ENCODE measurements at regions not wholly inside any gene's neighbourhood (a gene's known extent, or its start where the extent isn't known, plus 50 kb on each side); places are given as distances from the start of the nearest gene placed in this dataset.

GRCh38 chr2:60075048-60075447 is 478.4 kb downstream of the BCL11A start:
- H3K36me3 Mint-ChIP-seq = no peaks in the 10 kb centered on the region
- no peak overlapping the region for H3K27ac Mint-ChIP-seq
- no peak overlapping the region for H3K4me3 Mint-ChIP-seq
- DNase-seq (ENCODE audit: low spot score in 2 of 2) = no peak
- H3K4me1 Mint-ChIP-seq = no peaks in the 10 kb centered on the region
- ATAC-seq = no peak
- H3K9me3 Mint-ChIP-seq = peaks cover 7% of the 10 kb centered on the region

- H3K36me3 Mint-ChIP-seq = no peaks in the 10 kb centered on the region
- H3K9me3 Mint-ChIP-seq = peaks cover 7% of the 10 kb centered on the region
- no peak overlapping the region for H3K27ac Mint-ChIP-seq
- no peak overlapping the region for H3K4me3 Mint-ChIP-seq
- DNase-seq (ENCODE audit: low spot score in 2 of 2) (no peak), ATAC-seq (no peak)
- no peaks in the 10 kb centered on the region for H3K4me1 Mint-ChIP-seq
Measured at GRCh38 chr2:60073201-60073600, 480.3 kb downstream of the BCL11A start.

GRCh38 chr2:60072609-60073008 is 480.8 kb downstream of the BCL11A start:
- Mint-ChIP-seq H3K36me3 (no peaks in the 10 kb centered on the region), H3K27ac (no peak overlapping the region), H3K4me3 (no peak overlapping the region), H3K9me3 (peaks cover 7% of the 10 kb centered on the region), H3K4me1 (no peaks in the 10 kb centered on the region)
- ATAC-seq (no peak), DNase-seq (ENCODE audit: low spot score in 2 of 2) (no peak)

- Mint-ChIP-seq H3K9me3 (peaks cover 7% of the 10 kb centered on the region), H3K4me3 (no peak overlapping the region), H3K36me3 (no peaks in the 10 kb centered on the region), H3K4me1 (no peaks in the 10 kb centered on the region), H3K27ac (no peak overlapping the region)
- no peak for DNase-seq (ENCODE audit: low spot score in 2 of 2)
- ATAC-seq = no peak
Measured at GRCh38 chr2:60071490-60071831, 482.0 kb downstream of the BCL11A start.

- Mint-ChIP-seq H3K27ac (no peak overlapping the region), H3K4me3 (no peak overlapping the region), H3K4me1 (no peaks in the 10 kb centered on the region), H3K9me3 (peaks cover 7% of the 10 kb centered on the region), H3K36me3 (no peaks in the 10 kb centered on the region)
- ATAC-seq = no peak
- DNase-seq (ENCODE audit: low spot score in 2 of 2) = no peak
Measured at GRCh38 chr2:60070736-60071489, 482.5 kb downstream of the BCL11A start.

GRCh38 chr2:60070196-60070595 is 483.3 kb downstream of the BCL11A start:
- Mint-ChIP-seq H3K27ac (no peak overlapping the region), H3K9me3 (peaks cover 3% of the 10 kb centered on the region), H3K4me3 (no peak overlapping the region), H3K36me3 (no peaks in the 10 kb centered on the region), H3K4me1 (no peaks in the 10 kb centered on the region)
- DNase-seq (ENCODE audit: low spot score in 2 of 2) = no peak
- ATAC-seq = no peak

- Mint-ChIP-seq H3K9me3 (no peaks in the 10 kb centered on the region), H3K4me1 (no peaks in the 10 kb centered on the region), H3K27ac (no peak overlapping the region), H3K36me3 (no peaks in the 10 kb centered on the region), H3K4me3 (no peak overlapping the region)
- DNase-seq (ENCODE audit: low spot score in 2 of 2) = no peak
- no peak for ATAC-seq
Measured at GRCh38 chr2:60068755-60069154, 484.7 kb downstream of the BCL11A start.

GRCh38 chr2:60067006-60067405 is 486.4 kb downstream of the BCL11A start:
- no peak for DNase-seq (ENCODE audit: low spot score in 2 of 2)

GRCh38 chr2:60066096-60066839 is 487.2 kb downstream of the BCL11A start:
- no peaks in the 10 kb centered on the region for H3K36me3 Mint-ChIP-seq
- ATAC-seq (no peak), DNase-seq (ENCODE audit: low spot score in 2 of 2) (no peak)
- H3K4me1 Mint-ChIP-seq = no peaks in the 10 kb centered on the region
- no peak overlapping the region for H3K27ac Mint-ChIP-seq
- H3K4me3 Mint-ChIP-seq = no peak overlapping the region
- H3K9me3 Mint-ChIP-seq = no peaks in the 10 kb centered on the region

More at GRCh38 chr2:60067006-60067405, 486.4 kb downstream of the BCL11A start:
- no peaks in the 10 kb centered on the region for H3K4me1 Mint-ChIP-seq
- H3K36me3 Mint-ChIP-seq = no peaks in the 10 kb centered on the region
- no peak for ATAC-seq
- H3K4me3 Mint-ChIP-seq = no peak overlapping the region
- H3K9me3 Mint-ChIP-seq = no peaks in the 10 kb centered on the region
- H3K27ac Mint-ChIP-seq = no peak overlapping the region

- no peaks in the 10 kb centered on the region for H3K9me3 Mint-ChIP-seq
- H3K4me3 Mint-ChIP-seq = no peak overlapping the region
- no peaks in the 10 kb centered on the region for H3K4me1 Mint-ChIP-seq
- no peak overlapping the region for H3K27ac Mint-ChIP-seq
- no peaks in the 10 kb centered on the region for H3K36me3 Mint-ChIP-seq
- ATAC-seq (no peak), DNase-seq (ENCODE audit: low spot score in 2 of 2) (no peak)
Measured at GRCh38 chr2:60064687-60065389, 488.6 kb downstream of the BCL11A start.

- no peaks in the 10 kb centered on the region for H3K36me3 Mint-ChIP-seq
- DNase-seq (ENCODE audit: low spot score in 2 of 2) = no peak
- peaks cover 11% of the 10 kb centered on the region for H3K9me3 Mint-ChIP-seq
- ATAC-seq = no peak
- no peak overlapping the region for H3K4me3 Mint-ChIP-seq
- no peak overlapping the region for H3K27ac Mint-ChIP-seq
- no peaks in the 10 kb centered on the region for H3K4me1 Mint-ChIP-seq
Measured at GRCh38 chr2:60058781-60059180, 494.7 kb downstream of the BCL11A start.

GRCh38 chr2:60054571-60055340 is 498.7 kb downstream of the BCL11A start:
- ATAC-seq = no peak
- H3K4me3 Mint-ChIP-seq = no peak overlapping the region
- peaks cover 11% of the 10 kb centered on the region for H3K9me3 Mint-ChIP-seq
- H3K4me1 Mint-ChIP-seq = no peaks in the 10 kb centered on the region
- no peak for DNase-seq (ENCODE audit: low spot score in 2 of 2)
- no peak overlapping the region for H3K27ac Mint-ChIP-seq
- no peaks in the 10 kb centered on the region for H3K36me3 Mint-ChIP-seq

- Mint-ChIP-seq H3K36me3 (no peaks in the 10 kb centered on the region), H3K9me3 (peaks cover 11% of the 10 kb centered on the region), H3K4me3 (no peak overlapping the region), H3K4me1 (no peaks in the 10 kb centered on the region), H3K27ac (no peak overlapping the region)
- no peak for DNase-seq (ENCODE audit: low spot score in 2 of 2)
- ATAC-seq = no peak
Measured at GRCh38 chr2:60053791-60054190, 499.7 kb downstream of the BCL11A start.

GRCh38 chr2:60052601-60053000 is 500.9 kb downstream of the BCL11A start:
- ATAC-seq = no peak
- DNase-seq (ENCODE audit: low spot score in 2 of 2) = no peak
- H3K9me3 Mint-ChIP-seq = peaks cover 7% of the 10 kb centered on the region
- H3K36me3 Mint-ChIP-seq = no peaks in the 10 kb centered on the region
- H3K27ac Mint-ChIP-seq = no peak overlapping the region
- no peaks in the 10 kb centered on the region for H3K4me1 Mint-ChIP-seq
- no peak overlapping the region for H3K4me3 Mint-ChIP-seq

GRCh38 chr2:60051991-60052390 is 501.5 kb downstream of the BCL11A start:
- ATAC-seq = no peak

More at GRCh38 chr2:60051991-60052390, 501.5 kb downstream of the BCL11A start:
- no peaks in the 10 kb centered on the region for H3K36me3 Mint-ChIP-seq
- H3K4me3 Mint-ChIP-seq = no peak overlapping the region
- no peaks in the 10 kb centered on the region for H3K4me1 Mint-ChIP-seq
- H3K27ac Mint-ChIP-seq = no peak overlapping the region
- DNase-seq (ENCODE audit: low spot score in 2 of 2) = no peak
- peaks cover 7% of the 10 kb centered on the region for H3K9me3 Mint-ChIP-seq
